DMS53 treated with DMSO at 0.1 percent for 48 hours (cell line): ENCODE measurements at regions not wholly inside any gene's neighbourhood (a gene's known extent, or its start where the extent isn't known, plus 50 kb on each side); places are given as distances from the start of the nearest gene placed in this dataset.
"Not testable (repeated sequence)": the region's sequence is repeated elsewhere in the genome, so short reads cannot be mapped to it uniquely, and the experiment has no call there.

ENCODE experiments used
- DNase-seq: peaks from one replicate; lab custom pipeline; 2025; ENCODE audit not compliant: unreplicated experiment; lab: John Stamatoyannopoulos, UW

GRCh38 chr11:115663790-115664189 lies 159.6 kb upstream of the CADM1 start:
- DNase-seq: no peak

- peak; percentile 34 for DNase-seq
Measured at GRCh38 chr11:115660030-115660805, 156.0 kb upstream of the CADM1 start.

- peak; percentile 65 for DNase-seq
Measured at GRCh38 chr11:115659061-115659963, 155.1 kb upstream of the CADM1 start.

GRCh38 chr11:115657586-115657985 lies 153.4 kb upstream of the CADM1 start:
- no peak for DNase-seq

- DNase-seq: peak; percentile 51
Measured at GRCh38 chr11:115656669-115657068, 152.5 kb upstream of the CADM1 start.

GRCh38 chr11:115656041-115656440 lies 151.8 kb upstream of the CADM1 start:
- no peak for DNase-seq

- no peak for DNase-seq
Measured at GRCh38 chr11:115654792-115655191, 150.6 kb upstream of the CADM1 start.

GRCh38 chr11:115653926-115654325 lies 149.7 kb upstream of the CADM1 start:
- DNase-seq: no peak

GRCh38 chr11:115653076-115653475 lies 148.9 kb upstream of the CADM1 start:
- no peak for DNase-seq

- DNase-seq: no peak
Measured at GRCh38 chr11:115652496-115652895, 148.3 kb upstream of the CADM1 start.

GRCh38 chr11:115652094-115652493 lies 147.9 kb upstream of the CADM1 start:
- no peak for DNase-seq

- DNase-seq: no peak
Measured at GRCh38 chr11:115649461-115649860, 145.2 kb upstream of the CADM1 start.

GRCh38 chr11:115645631-115646317 lies 141.6 kb upstream of the CADM1 start:
- DNase-seq: no peak

GRCh38 chr11:115644856-115645255 lies 140.6 kb upstream of the CADM1 start:
- DNase-seq: no peak

- no peak for DNase-seq
Measured at GRCh38 chr11:115643549-115644270, 139.5 kb upstream of the CADM1 start.

GRCh38 chr11:115642660-115643059 lies 138.4 kb upstream of the CADM1 start:
- no peak for DNase-seq

- DNase-seq: no peak
Measured at GRCh38 chr11:115637599-115638241, 133.5 kb upstream of the CADM1 start.

- no peak for DNase-seq
Measured at GRCh38 chr11:115636753-115637527, 132.7 kb upstream of the CADM1 start.

- DNase-seq: not testable (repeated sequence)
Measured at GRCh38 chr11:115633977-115634376, 129.8 kb upstream of the CADM1 start.

GRCh38 chr11:115632061-115632460 lies 127.8 kb upstream of the CADM1 start:
- DNase-seq: no peak
